ENCODE measurements at regions not wholly inside any gene's neighbourhood (a gene's known extent, or its start where the extent isn't known, plus 50 kb on each side); places are given as distances from the start of the nearest gene placed in this dataset.

DNA sequence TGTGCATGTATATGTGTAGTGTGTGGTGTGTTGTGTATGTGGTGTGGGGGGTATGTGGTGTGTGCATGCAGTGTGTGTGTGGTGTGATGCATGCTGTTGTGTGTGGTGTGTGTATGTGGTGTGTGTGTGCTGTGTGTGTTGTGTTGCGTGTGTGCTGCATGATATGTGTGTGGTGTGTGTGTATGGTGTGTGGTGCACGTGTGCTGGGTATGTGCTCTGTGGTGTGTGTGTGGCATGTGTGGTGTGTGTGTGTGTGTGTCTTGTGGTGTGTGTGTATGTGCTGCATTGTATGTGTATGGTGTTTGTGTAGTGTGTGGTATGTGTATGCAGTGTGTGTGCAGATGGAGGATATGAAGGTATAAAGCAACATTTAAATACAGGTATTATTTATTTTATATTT lies 50.5 kb upstream of the CKS2 start:
- Mint-ChIP-seq H3K4me3 (no peak overlapping the region), H3K4me1 (ENCODE audit: low read depth) (no peaks in the 10 kb centered on the region), H3K9me3 (no peaks in the 10 kb centered on the region), H3K36me3 (ENCODE audit: insufficient read depth in 2 of 2) (no peaks in the 10 kb centered on the region), H3K27ac (no peak overlapping the region), H3K27me3 (ENCODE audit: low read depth) (no peaks in the 10 kb centered on the region)
- DNase-seq: no peak
- no peak for ATAC-seq (replicated peaks in 1 of 2)

Measured in activated T-cell treated with anti-CD3 and anti-CD28 coated beads, Interleukin-2, amount 50 U/mL, for 72 hours (primary cell).